ENCODE measurements at regions not wholly inside any gene's neighbourhood (a gene's known extent, or its start where the extent isn't known, plus 50 kb on each side); places are given as distances from the start of the nearest gene placed in this dataset.

DNA sequence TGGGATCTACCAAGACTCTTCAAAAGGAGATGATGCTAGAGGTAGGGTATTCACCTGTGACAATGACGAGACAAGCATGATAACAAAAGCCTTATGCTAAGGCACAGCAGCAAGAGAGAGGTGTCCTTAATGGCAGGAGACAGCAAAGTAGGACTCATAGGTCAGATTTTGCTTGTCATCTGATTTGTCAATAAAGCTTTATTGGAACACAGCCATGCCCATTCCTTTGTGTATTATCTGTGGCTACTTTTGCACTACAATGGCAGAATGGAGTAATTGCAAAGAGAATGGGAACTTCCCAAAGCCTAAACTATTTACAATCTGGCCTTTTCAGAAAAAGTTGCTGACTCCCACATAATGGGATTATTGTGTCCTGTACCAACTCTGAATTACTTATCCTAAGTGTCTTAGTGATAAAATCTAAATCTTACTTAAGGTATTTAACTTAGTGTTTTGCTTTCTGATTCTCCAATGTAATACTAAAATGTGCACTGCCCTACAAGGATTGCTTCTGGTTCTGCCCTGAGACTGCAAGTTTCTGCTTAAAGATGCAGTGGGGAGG is 221.6 kb downstream of the CDC5L start:
- H3K27me3 ChIP-seq (ENCODE audit: insufficient read depth, low read depth, low read length) = no peaks in the 10 kb centered on the region
- no peaks in the 10 kb centered on the region for H3K36me3 ChIP-seq (ENCODE audit: insufficient read depth, low read length)
- H4K20me1 ChIP-seq (ENCODE audit: insufficient read depth) = no peaks in the 10 kb centered on the region
- H3K9me3 ChIP-seq (ENCODE audit: low read length) = no peaks in the 10 kb centered on the region
- no peak overlapping the region for H3K4me3 ChIP-seq (ENCODE audit: low read length)
- H3K4me2 ChIP-seq (ENCODE audit: low read length) = no peak overlapping the region
- H3K9ac ChIP-seq (ENCODE audit: low read length) = no peak overlapping the region
- no peak for TF ChIP-seq EZH2 (IDR thresholded peaks at IDR 0.05; ENCODE audit: borderline replicate concordance, insufficient read depth, low read length, poor library complexity, severe bottlenecking)
- no peak for TF ChIP-seq CTCF (IDR thresholded peaks at IDR 0.05; ENCODE audit: poor library complexity, severe bottlenecking)
- TF ChIP-seq TAF1 (IDR thresholded peaks at IDR 0.05; ENCODE audit: low read depth) = no peak
- TF ChIP-seq, protein P1, sequence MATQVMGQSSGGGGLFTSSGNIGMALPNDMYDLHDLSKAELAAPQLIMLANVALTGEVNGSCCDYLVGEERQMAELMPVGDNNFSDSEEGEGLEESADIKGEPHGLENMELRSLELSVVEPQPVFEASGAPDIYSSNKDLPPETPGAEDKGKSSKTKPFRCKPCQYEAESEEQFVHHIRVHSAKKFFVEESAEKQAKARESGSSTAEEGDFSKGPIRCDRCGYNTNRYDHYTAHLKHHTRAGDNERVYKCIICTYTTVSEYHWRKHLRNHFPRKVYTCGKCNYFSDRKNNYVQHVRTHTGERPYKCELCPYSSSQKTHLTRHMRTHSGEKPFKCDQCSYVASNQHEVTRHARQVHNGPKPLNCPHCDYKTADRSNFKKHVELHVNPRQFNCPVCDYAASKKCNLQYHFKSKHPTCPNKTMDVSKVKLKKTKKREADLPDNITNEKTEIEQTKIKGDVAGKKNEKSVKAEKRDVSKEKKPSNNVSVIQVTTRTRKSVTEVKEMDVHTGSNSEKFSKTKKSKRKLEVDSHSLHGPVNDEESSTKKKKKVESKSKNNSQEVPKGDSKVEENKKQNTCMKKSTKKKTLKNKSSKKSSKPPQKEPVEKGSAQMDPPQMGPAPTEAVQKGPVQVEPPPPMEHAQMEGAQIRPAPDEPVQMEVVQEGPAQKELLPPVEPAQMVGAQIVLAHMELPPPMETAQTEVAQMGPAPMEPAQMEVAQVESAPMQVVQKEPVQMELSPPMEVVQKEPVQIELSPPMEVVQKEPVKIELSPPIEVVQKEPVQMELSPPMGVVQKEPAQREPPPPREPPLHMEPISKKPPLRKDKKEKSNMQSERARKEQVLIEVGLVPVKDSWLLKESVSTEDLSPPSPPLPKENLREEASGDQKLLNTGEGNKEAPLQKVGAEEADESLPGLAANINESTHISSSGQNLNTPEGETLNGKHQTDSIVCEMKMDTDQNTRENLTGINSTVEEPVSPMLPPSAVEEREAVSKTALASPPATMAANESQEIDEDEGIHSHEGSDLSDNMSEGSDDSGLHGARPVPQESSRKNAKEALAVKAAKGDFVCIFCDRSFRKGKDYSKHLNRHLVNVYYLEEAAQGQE (IDR thresholded peaks at IDR 0.05; ENCODE audit: borderline replicate concordance) = no peak
- no peak for TF ChIP-seq MXI1 (conservative IDR thresholded peaks at IDR 0.05; ENCODE audit: poor library complexity, severe bottlenecking)
- no peak for TF ChIP-seq RAD21 (conservative IDR thresholded peaks at IDR 0.05)
- no peak for TF ChIP-seq POLR2AphosphoS5 (IDR thresholded peaks at IDR 0.05)
- TF ChIP-seq EP300 (conservative IDR thresholded peaks at IDR 0.05; ENCODE audit: poor library complexity, severe bottlenecking) = no peak
- TF ChIP-seq SMC3 (conservative IDR thresholded peaks at IDR 0.05; ENCODE audit: poor library complexity) = no peak
- H3K9me2 ChIP-seq (ENCODE audit: insufficient read depth, low read length) = no peaks in the 10 kb centered on the region
- H3F3A ChIP-seq (ENCODE audit: insufficient read depth, low read length, poor library complexity, severe bottlenecking) = no peaks in the 10 kb centered on the region
- no peaks in the 10 kb centered on the region for H3K79me2 ChIP-seq (replicated peaks; ENCODE audit: insufficient read depth, low read length)
- H3K27ac ChIP-seq (ENCODE audit: low read length) = no peak overlapping the region
- H2AFZ ChIP-seq (ENCODE audit: low read depth, low read length) = no peak overlapping the region

- H3K9me3 ChIP-seq (ENCODE audit: low read length) = no peaks in the 10 kb centered on the region
- H3K9ac ChIP-seq (ENCODE audit: low read length) = no peak overlapping the region
- no peaks in the 10 kb centered on the region for H3K9me2 ChIP-seq (ENCODE audit: insufficient read depth, low read length)
- H3F3A ChIP-seq (ENCODE audit: insufficient read depth, low read length, poor library complexity, severe bottlenecking) = no peaks in the 10 kb centered on the region
- TF ChIP-seq CTCF (IDR thresholded peaks at IDR 0.05; ENCODE audit: poor library complexity, severe bottlenecking) (no peak), EZH2 (IDR thresholded peaks at IDR 0.05; ENCODE audit: borderline replicate concordance, insufficient read depth, low read length, poor library complexity, severe bottlenecking) (no peak), TAF1 (IDR thresholded peaks at IDR 0.05; ENCODE audit: low read depth) (no peak), POLR2AphosphoS5 (IDR thresholded peaks at IDR 0.05) (no peak), EP300 (conservative IDR thresholded peaks at IDR 0.05; ENCODE audit: poor library complexity, severe bottlenecking) (no peak), SMC3 (conservative IDR thresholded peaks at IDR 0.05; ENCODE audit: poor library complexity) (no peak)
- TF ChIP-seq, protein P1 (IDR thresholded peaks at IDR 0.05; ENCODE audit: borderline replicate concordance) = no peak
- no peaks in the 10 kb centered on the region for H3K36me3 ChIP-seq (ENCODE audit: insufficient read depth, low read length)
- no peak overlapping the region for H3K4me3 ChIP-seq (ENCODE audit: low read length)
- no peak overlapping the region for H3K27ac ChIP-seq (ENCODE audit: low read length)
- no peaks in the 10 kb centered on the region for H3K79me2 ChIP-seq (replicated peaks; ENCODE audit: insufficient read depth, low read length)
- H3K27me3 ChIP-seq (ENCODE audit: insufficient read depth, low read depth, low read length) = no peaks in the 10 kb centered on the region
- no peak overlapping the region for H2AFZ ChIP-seq (ENCODE audit: low read depth, low read length)
- H3K4me2 ChIP-seq (ENCODE audit: low read length) = no peak overlapping the region
- no peaks in the 10 kb centered on the region for H4K20me1 ChIP-seq (ENCODE audit: insufficient read depth)
These were observed 226.9 kb downstream of the CDC5L start for GRCh38 chr6:44614396-44614795.

All from neural cell (in vitro differentiated cells).